ENCODE measurements at regions not wholly inside any gene's neighbourhood (a gene's known extent, or its start where the extent isn't known, plus 50 kb on each side); places are given as distances from the start of the nearest gene placed in this dataset.
"Not testable (repeated sequence)": the region's sequence is repeated elsewhere in the genome, so short reads cannot be mapped to it uniquely, and the experiment has no call there.

- ATAC-seq: no peak
- no peak overlapping the region for H3K27ac ChIP-seq (ENCODE audit: low read length)
- no peak for TF ChIP-seq CTCF (IDR thresholded peaks at IDR 0.05)
- no peaks in the 10 kb centered on the region for H3K36me3 ChIP-seq (ENCODE audit: control insufficient read depth, insufficient read depth, low read length)
- intact Hi-C loops (cut with micrococcal nuclease): no loop called here
- no peak overlapping the region for H3K4me3 Mint-ChIP-seq
- peaks cover 3 to 4% of the 10 kb centered on the region in 2 donors for H3K9me3 Mint-ChIP-seq
- H3K27ac Mint-ChIP-seq: no peak overlapping the region
- no peak for DNase-seq
- H3K27me3 ChIP-seq (ENCODE audit: control insufficient read depth, insufficient read depth, low read length): no peaks in the 10 kb centered on the region
- no peaks in the 10 kb centered on the region for H3K9me3 ChIP-seq (ENCODE audit: control insufficient read depth, insufficient read depth, low read length)
- H3K4me1 Mint-ChIP-seq: peaks cover 0 to 6% of the 10 kb centered on the region in 2 donors
- H3K4me3 ChIP-seq (ENCODE audit: low read length): no peak overlapping the region
- 100% methylated on average over 1 of the region's 1 CpG for WGBS (ENCODE audit: insufficient coverage)
- H3K36me3 Mint-ChIP-seq: peaks cover 7% of the 10 kb centered on the region
- no peaks in the 10 kb centered on the region for H3K27me3 Mint-ChIP-seq (ENCODE audit: low read depth in 2 of 2)
- H3K4me1 ChIP-seq (ENCODE audit: control insufficient read depth, insufficient read depth, low read length): no peaks in the 10 kb centered on the region
Observed at GRCh38 chr9:74094766-74095165, 402.4 kb upstream of the RORB start.

GRCh38 chr9:74095925-74096324 is 401.2 kb upstream of the RORB start:
- intact Hi-C loops (cut with micrococcal nuclease): no loop called here
- no peak overlapping the region for H3K27ac Mint-ChIP-seq
- WGBS (ENCODE audit: insufficient coverage): 94% methylated on average over 2 of the region's 2 CpGs

DNA sequence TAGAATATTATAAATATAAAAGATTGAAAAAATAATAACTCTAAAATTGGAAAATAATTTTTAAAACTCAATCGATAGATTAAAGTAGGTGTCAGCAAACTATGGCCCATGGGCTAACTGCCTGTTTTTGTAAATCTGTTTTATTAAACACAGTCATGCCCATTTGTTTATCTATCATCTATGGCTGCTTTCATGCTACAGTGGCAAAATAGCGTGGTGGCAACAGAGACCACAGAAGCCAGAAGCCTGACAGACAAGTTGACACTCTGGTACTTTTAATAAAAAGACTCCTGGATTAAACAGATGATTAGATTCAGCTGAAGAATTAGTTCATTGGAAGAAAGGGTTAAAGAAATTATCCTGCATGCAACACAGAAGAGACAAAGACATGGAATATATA is 400.7 kb upstream of the RORB start:
- DNase-seq (no peak), ATAC-seq (no peak)
- no peaks in the 10 kb centered on the region for H3K27me3 Mint-ChIP-seq (ENCODE audit: low read depth in 2 of 2)
- H3K4me3 Mint-ChIP-seq: no peak overlapping the region
- H3K36me3 ChIP-seq (ENCODE audit: control insufficient read depth, insufficient read depth, low read length): no peaks in the 10 kb centered on the region
- peaks cover 2 to 3% of the 10 kb centered on the region in 2 donors for H3K9me3 Mint-ChIP-seq
- no peak for TF ChIP-seq CTCF (IDR thresholded peaks at IDR 0.05)
- H3K4me1 Mint-ChIP-seq: peaks cover 0 to 6% of the 10 kb centered on the region in 2 donors
- intact Hi-C loops (cut with micrococcal nuclease): no loop called here
- no peak overlapping the region for H3K27ac Mint-ChIP-seq
- H3K27me3 ChIP-seq (ENCODE audit: control insufficient read depth, insufficient read depth, low read length): no peaks in the 10 kb centered on the region
- 75% methylated on average over 1 of the region's 2 CpGs for WGBS (ENCODE audit: insufficient coverage)
- H3K4me1 ChIP-seq (ENCODE audit: control insufficient read depth, insufficient read depth, low read length): no peaks in the 10 kb centered on the region
- peaks cover 7% of the 10 kb centered on the region for H3K36me3 Mint-ChIP-seq
- H3K4me3 ChIP-seq (ENCODE audit: low read length): no peak overlapping the region
- H3K27ac ChIP-seq (ENCODE audit: low read length): no peak overlapping the region
- no peaks in the 10 kb centered on the region for H3K9me3 ChIP-seq (ENCODE audit: control insufficient read depth, insufficient read depth, low read length)

More at GRCh38 chr9:74095925-74096324, 401.2 kb upstream of the RORB start:
- TF ChIP-seq CTCF (IDR thresholded peaks at IDR 0.05): no peak
- ATAC-seq (no peak), DNase-seq (no peak)
- Histone ChIP-seq H3K4me1 (ENCODE audit: control insufficient read depth, insufficient read depth, low read length) (no peaks in the 10 kb centered on the region), H3K36me3 (ENCODE audit: control insufficient read depth, insufficient read depth, low read length) (no peaks in the 10 kb centered on the region), H3K4me3 (ENCODE audit: low read length) (no peak overlapping the region), H3K27ac (ENCODE audit: low read length) (no peak overlapping the region), H3K27me3 (ENCODE audit: control insufficient read depth, insufficient read depth, low read length) (no peaks in the 10 kb centered on the region), H3K9me3 (ENCODE audit: control insufficient read depth, insufficient read depth, low read length) (no peaks in the 10 kb centered on the region)
- Mint-ChIP-seq H3K4me1 (peaks cover 0 to 6% of the 10 kb centered on the region in 2 donors), H3K27me3 (ENCODE audit: low read depth in 2 of 2) (no peaks in the 10 kb centered on the region), H3K4me3 (no peak overlapping the region), H3K36me3 (peaks cover 7% of the 10 kb centered on the region), H3K9me3 (peaks cover 2 to 3% of the 10 kb centered on the region in 2 donors)

DNA sequence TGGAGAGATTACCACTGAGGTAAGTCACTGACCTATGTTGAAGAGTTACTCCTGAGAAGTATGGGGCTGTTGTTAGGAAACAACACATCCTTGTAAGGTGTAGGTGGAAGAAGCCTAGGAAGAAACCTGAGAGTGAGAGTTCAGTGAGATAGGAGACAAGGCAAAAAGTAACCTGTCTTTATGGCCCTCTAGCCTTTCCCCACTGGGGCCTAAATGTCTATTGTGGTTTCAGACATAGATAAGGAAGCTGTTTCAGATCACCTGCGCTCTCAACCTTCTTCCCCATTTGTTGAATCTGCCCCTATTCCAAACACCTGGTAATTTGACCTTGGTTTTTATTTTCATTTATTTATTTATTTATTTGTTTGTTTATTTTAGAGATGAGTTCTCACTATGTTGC is 397.1 kb upstream of the RORB start:
- H3K4me1 ChIP-seq (ENCODE audit: control insufficient read depth, insufficient read depth, low read length): no peaks in the 10 kb centered on the region
- H3K4me3 ChIP-seq (ENCODE audit: low read length): no peak overlapping the region
- Mint-ChIP-seq H3K27ac (no peak overlapping the region), H3K4me1 (peaks cover 0 to 6% of the 10 kb centered on the region in 2 donors), H3K36me3 (no peaks in the 10 kb centered on the region), H3K27me3 (ENCODE audit: low read depth in 2 of 2) (no peaks in the 10 kb centered on the region), H3K4me3 (no peak overlapping the region), H3K9me3 (peaks cover 0 to 4% of the 10 kb centered on the region in 2 donors)
- ATAC-seq (no peak), DNase-seq (no peak)
- no peak overlapping the region for H3K27ac ChIP-seq (ENCODE audit: low read length)
- no peaks in the 10 kb centered on the region for H3K27me3 ChIP-seq (ENCODE audit: control insufficient read depth, insufficient read depth, low read length)
- TF ChIP-seq CTCF (IDR thresholded peaks at IDR 0.05): no peak
- WGBS (ENCODE audit: insufficient coverage): no CpG with 5 or more reads among the region's 1 CpG
- intact Hi-C loops (cut with micrococcal nuclease): no loop called here
- no peaks in the 10 kb centered on the region for H3K36me3 ChIP-seq (ENCODE audit: control insufficient read depth, insufficient read depth, low read length)
- no peaks in the 10 kb centered on the region for H3K9me3 ChIP-seq (ENCODE audit: control insufficient read depth, insufficient read depth, low read length)

DNA sequence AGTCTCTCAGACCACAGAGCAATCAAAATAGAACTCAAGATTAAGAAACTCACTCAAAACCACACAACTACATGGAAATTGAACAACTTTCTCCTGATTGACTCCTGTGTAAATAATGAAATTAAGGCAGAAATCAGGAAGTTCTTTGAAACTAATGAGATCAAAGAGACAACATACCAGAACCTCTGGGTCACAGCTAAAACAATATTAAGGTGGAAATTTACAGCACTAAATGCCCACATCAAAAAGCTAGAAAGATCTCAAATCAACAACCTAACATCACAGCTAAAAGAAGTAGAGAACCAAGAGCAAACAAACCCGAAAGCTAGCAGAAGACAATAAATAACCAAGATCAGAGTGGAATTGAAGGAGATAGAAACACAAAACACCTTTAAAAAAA is 395.0 kb upstream of the RORB start:
- H3K36me3 ChIP-seq (ENCODE audit: control insufficient read depth, insufficient read depth, low read length): not testable (repeated sequence)

More for the DNA sequence above, 395.0 kb upstream of the RORB start:
- H3K9me3 ChIP-seq (ENCODE audit: control insufficient read depth, insufficient read depth, low read length); intact Hi-C loops (cut with micrococcal nuclease); H3K4me1 Mint-ChIP-seq; H3K36me3 Mint-ChIP-seq; H3K4me3 ChIP-seq (ENCODE audit: low read length); ATAC-seq; H3K9me3 Mint-ChIP-seq; H3K27me3 Mint-ChIP-seq (ENCODE audit: low read depth in 2 of 2); H3K4me1 ChIP-seq (ENCODE audit: control insufficient read depth, insufficient read depth, low read length); H3K27me3 ChIP-seq (ENCODE audit: control insufficient read depth, insufficient read depth, low read length); H3K4me3 Mint-ChIP-seq; DNase-seq; H3K27ac Mint-ChIP-seq; H3K27ac ChIP-seq (ENCODE audit: low read length): not testable (repeated sequence)
- no CpG with 5 or more reads among the region's 1 CpG for WGBS (ENCODE audit: insufficient coverage)

Data from natural killer cell (primary cell).